ENCODE measurements at regions not wholly inside any gene's neighbourhood (a gene's known extent, or its start where the extent isn't known, plus 50 kb on each side); places are given as distances from the start of the nearest gene placed in this dataset.

- no peak for TF ChIP-seq CTCF (IDR thresholded peaks at IDR 0.05; ENCODE audit: low read depth, low read length, missing control alignments)
- no peak overlapping the region for H3K4me3 ChIP-seq (replicated peaks; ENCODE audit: low read depth, low read length)
- no peak for DNase-seq (ENCODE audit: extremely low read depth, low read depth)
Measured at GRCh38 chr7:41020056-41020455, 682.8 kb downstream of the INHBA start.

GRCh38 chr7:41013117-41013516 lies 689.8 kb downstream of the INHBA start:
- H3K4me3 ChIP-seq (replicated peaks; ENCODE audit: low read depth, low read length): no peak overlapping the region

GRCh38 chr7:41012041-41012440 lies 690.8 kb downstream of the INHBA start:
- no peak for DNase-seq (ENCODE audit: extremely low read depth, low read depth)
- H3K4me3 ChIP-seq (replicated peaks; ENCODE audit: low read depth, low read length): no peak overlapping the region
- no peak for TF ChIP-seq CTCF (IDR thresholded peaks at IDR 0.05; ENCODE audit: low read depth, low read length, missing control alignments)

More at GRCh38 chr7:41013117-41013516, 689.8 kb downstream of the INHBA start:
- DNase-seq (ENCODE audit: extremely low read depth, low read depth): no peak
- TF ChIP-seq CTCF (IDR thresholded peaks at IDR 0.05; ENCODE audit: low read depth, low read length, missing control alignments): no peak

GRCh38 chr7:41010967-41011366 lies 691.9 kb downstream of the INHBA start:
- TF ChIP-seq CTCF (IDR thresholded peaks at IDR 0.05; ENCODE audit: low read depth, low read length, missing control alignments): no peak
- H3K4me3 ChIP-seq (replicated peaks; ENCODE audit: low read depth, low read length): no peak overlapping the region
- DNase-seq (ENCODE audit: extremely low read depth, low read depth): no peak

- DNase-seq (ENCODE audit: extremely low read depth, low read depth): no peak
- TF ChIP-seq CTCF (IDR thresholded peaks at IDR 0.05; ENCODE audit: low read depth, low read length, missing control alignments): no peak
- H3K4me3 ChIP-seq (replicated peaks; ENCODE audit: low read depth, low read length): no peak overlapping the region
Measured at GRCh38 chr7:41010418-41010817, 692.5 kb downstream of the INHBA start.

GRCh38 chr7:41007811-41008210 lies 695.1 kb downstream of the INHBA start:
- no peak for DNase-seq (ENCODE audit: extremely low read depth, low read depth)
- no peak overlapping the region for H3K4me3 ChIP-seq (replicated peaks; ENCODE audit: low read depth, low read length)
- no peak for TF ChIP-seq CTCF (IDR thresholded peaks at IDR 0.05; ENCODE audit: low read depth, low read length, missing control alignments)

GRCh38 chr7:41007351-41007751 lies 695.5 kb downstream of the INHBA start:
- no peak for DNase-seq (ENCODE audit: extremely low read depth, low read depth)
- TF ChIP-seq CTCF (IDR thresholded peaks at IDR 0.05; ENCODE audit: low read depth, low read length, missing control alignments): no peak
- H3K4me3 ChIP-seq (replicated peaks; ENCODE audit: low read depth, low read length): no peak overlapping the region

Measured in HFF-Myc (cell line).